SK-N-SH (cell line): ENCODE measurements at regions not wholly inside any gene's neighbourhood (a gene's known extent, or its start where the extent isn't known, plus 50 kb on each side); places are given as distances from the start of the nearest gene placed in this dataset.

Source experiments
- CTCF ChIA-PET: fragments of 300-600, 350-600 bp; formaldehyde crosslinking; extraction: SDS; loops from one replicate; lab custom pipeline; 2021; lab: Yijun Ruan, JAX
- POLR2A ChIA-PET: fragments of 350-600 bp; sonication (Branson Sonifier 250); formaldehyde crosslinking; extraction: SDS; loops from one replicate; lab custom pipeline; 2020; ENCODE audit warnings: antibody characterized with exemption, inconsistent platforms; lab: Yijun Ruan, JAX
- DNase-seq: peaks from one replicate; pipeline ENCODE4 v3.0.0; 2012
- H2AFZ ChIP-seq: fragments of 200-600 bp; sonication (generic); 2 replicates; pipeline ENCODE4 v1.8.1; 2016; ENCODE audit warnings: antibody characterized with exemption, mild to moderate bottlenecking, low read depth
- H3F3A ChIP-seq: fragments of 200-600 bp; sonication (generic); replicated peaks from 2 replicates; pipeline ENCODE3; 2016; ENCODE audit warnings: antibody characterized with exemption, mild to moderate bottlenecking; ENCODE audit not compliant: insufficient read depth
- H3K27ac ChIP-seq, 2 experiments: fragments of 200-500 bp in 1 of 2; fragments of 200-600 bp in 1 of 2; sonication (Bioruptor generic) in 1 of 2; sonication (generic), shearing (Covaris generic) in 1 of 2; 2 replicates each; pipeline versions ENCODE4 v1.5.1 to v1.6.1; 2014 to 2016; ENCODE audit warnings: low read depth in 2 of 2, inconsistent platforms in 1 of 2, low read length in 1 of 2, mild to moderate bottlenecking in 1 of 2, mixed read lengths in 1 of 2
- H3K27me3 ChIP-seq: fragments of 200-600 bp; sonication (generic), shearing (Covaris generic); 2 replicates; pipeline ENCODE4 v1.6.1; 2016; ENCODE audit warnings: mixed run types; ENCODE audit not compliant: insufficient read depth
- H3K36me3 ChIP-seq, 2 experiments: fragments of 200-500 bp in 1 of 2; fragments of 200-600 bp in 1 of 2; sonication (Bioruptor generic) in 1 of 2; sonication (generic) in 1 of 2; replicated peaks in 1 of 2; 2 replicates each; pipeline versions ENCODE3 to v1.5.1; 2014 to 2016; ENCODE audit warnings: low read length in 1 of 2, mild to moderate bottlenecking in 1 of 2; ENCODE audit not compliant: insufficient read depth in 2 of 2, control insufficient read depth in 1 of 2
- H3K4me1 ChIP-seq, 2 experiments: fragments of 200-500 bp in 1 of 2; fragments of 200-600 bp in 1 of 2; sonication (Bioruptor generic) in 1 of 2; sonication (generic), shearing (Covaris generic) in 1 of 2; 2 replicates each; pipeline versions ENCODE4 v1.5.1 to v1.6.1; 2014 to 2016; ENCODE audit warnings: low read depth in 1 of 2, low read length in 1 of 2, mixed run types in 1 of 2; ENCODE audit not compliant: insufficient read depth in 2 of 2, control insufficient read depth in 1 of 2
- H3K4me2 ChIP-seq: fragments of 200-600 bp; sonication (generic), shearing (Covaris generic); 2 replicates; pipeline ENCODE4 v1.6.1; 2017; ENCODE audit warnings: mixed run types
- H3K4me3 ChIP-seq, 2 experiments: fragments of 200-500 bp in 1 of 2; fragments of 200-600 bp in 1 of 2; sonication (Bioruptor generic) in 1 of 2; sonication (generic), shearing (Covaris generic) in 1 of 2; 2 replicates each; pipeline versions ENCODE4 v1.5.1 to v1.8.1; 2014 to 2016; ENCODE audit warnings: low read depth in 2 of 2, inconsistent platforms in 1 of 2, low read length in 1 of 2, mild to moderate bottlenecking in 1 of 2, mixed read lengths in 1 of 2, moderate library complexity in 1 of 2
- H3K79me2 ChIP-seq: fragments of 200-600 bp; sonication (generic); 2 replicates; pipeline ENCODE4 v1.8.1; 2017; ENCODE audit warnings: mild to moderate bottlenecking; ENCODE audit not compliant: insufficient read depth
- H3K9ac ChIP-seq: fragments of 200-600 bp; sonication (generic); 2 replicates; pipeline ENCODE4 v1.6.1; 2017; ENCODE audit warnings: mixed run types
- H3K9me2 ChIP-seq: fragments of 200-600 bp; sonication (generic); 2 replicates; pipeline ENCODE4 v1.6.1; 2017; ENCODE audit warnings: mixed run types
- H3K9me3 ChIP-seq: fragments of 200-600 bp; sonication (generic); 2 replicates; pipeline ENCODE4 v1.6.1; 2017; ENCODE audit warnings: mixed run types, mild to moderate bottlenecking, moderate library complexity
- H4K20me1 ChIP-seq: fragments of 200-600 bp; sonication (generic); 2 replicates; pipeline ENCODE4 v1.6.1; 2017; ENCODE audit warnings: mild to moderate bottlenecking, mixed run types; ENCODE audit not compliant: insufficient read depth
- ELF1 ChIP-seq: IDR thresholded peaks from 2 replicates; pipeline ENCODE4 v1.4.0; 2012
- EZH2phosphoT487 ChIP-seq: fragments of 200-600 bp; sonication (generic); IDR thresholded peaks from 2 replicates; pipeline ENCODE4 v1.6.1; 2017; ENCODE audit warnings: low read depth, mixed run types, mild to moderate bottlenecking, antibody characterized with exemption, moderate library complexity, borderline replicate concordance
- FOSL2 ChIP-seq: IDR thresholded peaks from 2 replicates; pipeline ENCODE4 v1.4.0; 2012; ENCODE audit warnings: low read depth, mild to moderate bottlenecking, moderate library complexity, borderline replicate concordance
- FOXM1 ChIP-seq: IDR thresholded peaks from 2 replicates; pipeline ENCODE4 v1.4.0; 2012; ENCODE audit warnings: low read depth, mild to moderate bottlenecking
- JUND ChIP-seq: IDR thresholded peaks from 2 replicates; pipeline ENCODE4 v1.4.0; 2012
- MAX ChIP-seq: IDR thresholded peaks from 2 replicates; pipeline ENCODE4 v1.4.0; 2012; ENCODE audit warnings: low read depth
- MEF2A ChIP-seq: IDR thresholded peaks from 2 replicates; pipeline ENCODE4 v1.4.0; 2012; ENCODE audit warnings: low read depth, borderline replicate concordance
- NFIC ChIP-seq: IDR thresholded peaks from 2 replicates; pipeline ENCODE4 v1.4.0; 2012; ENCODE audit warnings: borderline replicate concordance
- NRF1 ChIP-seq: IDR thresholded peaks from 2 replicates; pipeline ENCODE4 v1.6.1; 2012; ENCODE audit warnings: low read depth, mild to moderate bottlenecking, low read length
- PBX3 ChIP-seq: IDR thresholded peaks from 2 replicates; pipeline ENCODE4; 2012
- RFX5 ChIP-seq: IDR thresholded peaks from 2 replicates; pipeline ENCODE4 v1.6.1; 2012; ENCODE audit warnings: mild to moderate bottlenecking, improper control_type of control experiment, low read length
- SIN3A ChIP-seq: IDR thresholded peaks from 2 replicates; pipeline ENCODE4 v1.6.1; 2012; ENCODE audit warnings: low read depth, mild to moderate bottlenecking, low read length, moderate library complexity, borderline replicate concordance
- SMC3 ChIP-seq: IDR thresholded peaks from 2 replicates; pipeline ENCODE4 v1.6.1; 2012; ENCODE audit warnings: low read depth, low read length, improper control_type of control experiment
- TCF12 ChIP-seq: IDR thresholded peaks from 2 replicates; pipeline ENCODE4 v1.4.0; 2012
- TEAD4 ChIP-seq: IDR thresholded peaks from 2 replicates; pipeline ENCODE4 v1.4.0; 2012; ENCODE audit warnings: mild to moderate bottlenecking, borderline replicate concordance; ENCODE audit not compliant: insufficient read depth
- USF1 ChIP-seq: IDR thresholded peaks from 2 replicates; pipeline ENCODE4 v1.4.0; 2012; ENCODE audit warnings: low read depth, borderline replicate concordance
- YY1 ChIP-seq: IDR thresholded peaks from 2 replicates; pipeline ENCODE4 v1.4.0; 2012; ENCODE audit warnings: low read depth, mild to moderate bottlenecking
- ZBTB33 ChIP-seq: IDR thresholded peaks from 2 replicates; pipeline ENCODE4 v1.4.0; 2012; ENCODE audit warnings: low read depth, borderline replicate concordance
- WGBS: methylation state at CpG from one replicate; pipeline ENCODE4 v1.1.6; 2017; ENCODE audit warnings: low lambda C conversion rate; 5-methylcytosine and 5-hydroxymethylcytosine counted together

- POLR2A ChIA-PET: no interaction called here
These were observed 1724.2 kb downstream of the PCDH9 start for GRCh38 chr13:65505941-65506340.

GRCh38 chr13:65504213-65504612, 1725.9 kb downstream of the PCDH9 start:
- Histone ChIP-seq H3K36me3 (no peaks in the 10 kb centered on the region), H3K9me3 (no peaks in the 10 kb centered on the region; the same call in 1 of the 2 replicates), H3K9ac (no peak overlapping the region), H3K4me2 (no peak overlapping the region), H3K9me2 (no peaks in the 10 kb centered on the region), H4K20me1 (no peaks in the 10 kb centered on the region), H3K4me3 (no peak overlapping the region), H3K4me1 (no peaks in the 10 kb centered on the region; a peak in 1 of 4 replicates), H3K27me3 (no peaks in the 10 kb centered on the region), H2AFZ (no peak overlapping the region), H3K79me2 (no peaks in the 10 kb centered on the region), H3F3A (no peaks in the 10 kb centered on the region), H3K27ac (no peak overlapping the region)
- ChIA-PET POLR2A (no interaction called here), CTCF (no interaction called here)
- TF ChIP-seq SIN3A (no peak), TEAD4 (no peak), MEF2A (no peak), FOSL2 (no peak), ZBTB33 (no peak), EZH2phosphoT487 (no peak), JUND (no peak), PBX3 (no peak), MAX (no peak), ELF1 (no peak), RFX5 (no peak), NFIC (no peak), TCF12 (no peak), USF1 (no peak)
- no peak for DNase-seq
- 56% methylated on average over 1 of the region's 1 CpG for WGBS

More at GRCh38 chr13:65505941-65506340, 1724.2 kb downstream of the PCDH9 start:
- Histone ChIP-seq H3K9ac (no peak overlapping the region), H3K27me3 (no peaks in the 10 kb centered on the region), H3K9me2 (no peaks in the 10 kb centered on the region), H3K9me3 (no peaks in the 10 kb centered on the region; the same call in 1 of the 2 replicates), H3K79me2 (no peaks in the 10 kb centered on the region), H3K4me2 (no peak overlapping the region), H4K20me1 (no peaks in the 10 kb centered on the region), H2AFZ (no peak overlapping the region), H3F3A (no peaks in the 10 kb centered on the region), H3K36me3 (no peaks in the 10 kb centered on the region), H3K4me3 (no peak overlapping the region), H3K4me1 (no peaks in the 10 kb centered on the region; a peak in 1 of 4 replicates), H3K27ac (no peak overlapping the region)
- DNase-seq: no peak
- TF ChIP-seq SMC3: no peak
- no peak for TF ChIP-seq YY1
- no peak for TF ChIP-seq NRF1
- no peak for TF ChIP-seq ZBTB33
- no peak for TF ChIP-seq NFIC
- TF ChIP-seq MAX: no peak
- no peak for TF ChIP-seq FOXM1
- WGBS: 64% methylated on average over 1 of the region's 1 CpG
- CTCF ChIA-PET: no interaction called here
